Astrocyte (in vitro differentiated cells and primary cell): ENCODE measurements at regions not wholly inside any gene's neighbourhood (a gene's known extent, or its start where the extent isn't known, plus 50 kb on each side); places are given as distances from the start of the nearest gene placed in this dataset.

Experiments
- DNase-seq: peaks from one replicate; pipeline ENCODE4 v3.0.0-alpha.2; 2010; ENCODE audit warnings: low read depth
- FAIRE-seq: peaks from 2 replicates; lab custom pipeline; 2011; peaks lifted over from hg19 to GRCh38; lab: Jason Lieb, UNC
- H2AFZ ChIP-seq: 2 replicates; pipeline ENCODE4 v1.6.0; 2012; ENCODE audit warnings: low read depth, low read length, inconsistent platforms
- H3K27ac ChIP-seq: 2 replicates; pipeline ENCODE4 v1.5.1; 2011; ENCODE audit warnings: low read depth, low read length, inconsistent platforms
- H3K27me3 ChIP-seq: 2 replicates; pipeline ENCODE4 v1.6.0; 2011; ENCODE audit warnings: low read length, inconsistent platforms; ENCODE audit not compliant: insufficient read depth
- H3K36me3 ChIP-seq: 2 replicates; pipeline ENCODE4 v1.5.1; 2011; ENCODE audit warnings: low read length, inconsistent platforms; ENCODE audit not compliant: insufficient read depth
- H3K4me1 ChIP-seq: 2 replicates; pipeline ENCODE4 v1.5.1; 2011; ENCODE audit warnings: low read length, inconsistent platforms; ENCODE audit not compliant: insufficient read depth
- H3K4me2 ChIP-seq: 2 replicates; pipeline ENCODE4 v1.6.0; 2012; ENCODE audit warnings: low read length, inconsistent platforms
- H3K4me3 ChIP-seq: 2 replicates; pipeline ENCODE4 v1.5.1; 2011; ENCODE audit warnings: low read depth, mild to moderate bottlenecking, low read length, inconsistent platforms; ENCODE audit not compliant: insufficient read depth
- H3K79me2 ChIP-seq: 2 replicates; pipeline ENCODE4 v1.6.0; 2012; ENCODE audit warnings: mild to moderate bottlenecking, low read length, inconsistent platforms; ENCODE audit not compliant: insufficient read depth
- H3K9ac ChIP-seq: 2 replicates; pipeline ENCODE4 v1.6.0; 2012; ENCODE audit warnings: mild to moderate bottlenecking, low read length, inconsistent platforms
- H3K9me3 ChIP-seq: 2 replicates; pipeline ENCODE4 v1.5.1; 2012; ENCODE audit warnings: low read depth, mild to moderate bottlenecking, low read length, inconsistent platforms; ENCODE audit not compliant: insufficient read depth
- H4K20me1 ChIP-seq: 2 replicates; pipeline ENCODE4 v1.6.0; 2012; ENCODE audit warnings: low read length, inconsistent platforms; ENCODE audit not compliant: insufficient read depth
- H3K27ac Mint-ChIP-seq: one replicate; pipeline ENCODE4 v1.8.0; 2021; ENCODE audit warnings: mild to moderate bottlenecking, mixed read lengths; ENCODE audit not compliant: unreplicated experiment
- H3K27me3 Mint-ChIP-seq: one replicate; pipeline ENCODE4 v1.8.0; 2021; ENCODE audit warnings: low read depth, mixed read lengths; ENCODE audit not compliant: unreplicated experiment
- H3K36me3 Mint-ChIP-seq: one replicate; pipeline ENCODE4 v1.8.0; 2021; ENCODE audit warnings: low read depth, mixed read lengths; ENCODE audit not compliant: unreplicated experiment
- H3K4me1 Mint-ChIP-seq: one replicate; pipeline ENCODE4 v1.8.0; 2021; ENCODE audit warnings: low read depth, mixed read lengths; ENCODE audit not compliant: unreplicated experiment
- H3K4me3 Mint-ChIP-seq: one replicate; pipeline ENCODE4 v1.8.0; 2021; ENCODE audit warnings: mild to moderate bottlenecking, moderate library complexity, mixed read lengths; ENCODE audit not compliant: unreplicated experiment
- H3K9me3 Mint-ChIP-seq: one replicate; pipeline ENCODE4 v1.8.0; 2021; ENCODE audit warnings: mild to moderate bottlenecking, mixed read lengths; ENCODE audit not compliant: unreplicated experiment
- CTCF ChIP-seq: IDR thresholded peaks from 2 replicates; pipeline ENCODE4 v1.5.1; 2011; ENCODE audit warnings: low read depth, mild to moderate bottlenecking, inconsistent platforms, low read length, moderate library complexity; ENCODE audit not compliant: insufficient read depth
- EZH2 ChIP-seq: IDR thresholded peaks from 2 replicates; pipeline ENCODE4 v1.6.1; 2012; ENCODE audit warnings: mild to moderate bottlenecking, low read length, inconsistent platforms; ENCODE audit not compliant: insufficient read depth

DNA sequence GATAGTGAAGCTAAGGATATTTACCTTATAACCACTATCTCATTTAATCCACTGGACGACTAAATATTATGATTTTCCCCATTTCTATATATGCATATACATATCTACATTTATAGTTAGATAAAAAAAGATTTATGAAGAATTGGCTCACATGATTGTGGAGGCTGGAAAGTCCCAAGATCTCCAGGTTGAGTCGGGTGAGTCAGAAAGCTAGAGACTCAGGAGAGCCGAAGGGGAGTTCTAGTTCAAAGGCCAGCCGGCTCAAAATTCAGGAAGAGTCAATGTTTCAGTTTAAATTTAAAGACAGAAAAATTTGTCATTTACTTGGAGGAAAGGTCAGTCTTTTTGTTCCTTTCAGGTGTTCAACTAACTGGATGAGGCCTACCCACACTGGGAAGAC lies 158.2 kb upstream of the CPEB2 start:
- Histone ChIP-seq H3K79me2 (no peaks in the 10 kb centered on the region), H3K4me2 (no peak overlapping the region), H3K27me3 (no peaks in the 10 kb centered on the region), H3K9ac (no peak overlapping the region), H2AFZ (no peak overlapping the region), H3K4me3 (no peak overlapping the region), H3K27ac (no peak overlapping the region), H3K36me3 (no peaks in the 10 kb centered on the region), H3K9me3 (no peaks in the 10 kb centered on the region), H4K20me1 (no peaks in the 10 kb centered on the region), H3K4me1 (no peaks in the 10 kb centered on the region)
- peaks cover 10% of the 10 kb centered on the region for H3K9me3 Mint-ChIP-seq
- no peak for FAIRE-seq
- TF ChIP-seq EZH2 (no peak), CTCF (no peak)
- no peak for DNase-seq
- H3K4me3 Mint-ChIP-seq: no peak overlapping the region
- no peak overlapping the region for H3K27ac Mint-ChIP-seq
- no peaks in the 10 kb centered on the region for H3K4me1 Mint-ChIP-seq
- H3K27me3 Mint-ChIP-seq: peaks cover 7% of the 10 kb centered on the region
- H3K36me3 Mint-ChIP-seq: no peaks in the 10 kb centered on the region

GRCh38 chr4:14848229-14848628 lies 154.1 kb upstream of the CPEB2 start:
- peaks cover 1% of the 10 kb centered on the region for H3K36me3 Mint-ChIP-seq
- no peak overlapping the region for H3K27ac ChIP-seq
- H3K9ac ChIP-seq: no peak overlapping the region
- H3K27me3 Mint-ChIP-seq: peaks cover 7% of the 10 kb centered on the region
- H4K20me1 ChIP-seq: no peaks in the 10 kb centered on the region
- H3K27ac Mint-ChIP-seq: no peak overlapping the region
- peaks cover under 1% of the 10 kb centered on the region for H3K4me1 Mint-ChIP-seq
- no peak overlapping the region for H3K4me3 ChIP-seq
- TF ChIP-seq EZH2 (no peak), CTCF (no peak)
- H3K4me3 Mint-ChIP-seq: no peak overlapping the region
- FAIRE-seq (no peak), DNase-seq (no peak)
- peaks cover under 1% of the 10 kb centered on the region for H3K4me1 ChIP-seq
- no peaks in the 10 kb centered on the region for H3K27me3 ChIP-seq
- no peaks in the 10 kb centered on the region for H3K36me3 ChIP-seq
- no peak overlapping the region for H3K4me2 ChIP-seq
- peaks cover 3% of the 10 kb centered on the region for H3K9me3 Mint-ChIP-seq
- H3K79me2 ChIP-seq: no peaks in the 10 kb centered on the region
- H2AFZ ChIP-seq: no peak overlapping the region
- H3K9me3 ChIP-seq: no peaks in the 10 kb centered on the region

- Mint-ChIP-seq H3K27me3 (peaks cover 7% of the 10 kb centered on the region), H3K9me3 (peaks cover 6% of the 10 kb centered on the region), H3K4me3 (no peak overlapping the region), H3K4me1 (peaks cover 14% of the 10 kb centered on the region), H3K36me3 (peaks cover 1% of the 10 kb centered on the region), H3K27ac (no peak overlapping the region)
- Histone ChIP-seq H3K27ac (no peak overlapping the region), H2AFZ (no peak overlapping the region), H3K9me3 (no peaks in the 10 kb centered on the region), H3K9ac (no peak overlapping the region), H3K27me3 (no peaks in the 10 kb centered on the region), H4K20me1 (no peaks in the 10 kb centered on the region), H3K4me1 (peaks cover 10% of the 10 kb centered on the region), H3K4me2 (no peak overlapping the region), H3K36me3 (no peaks in the 10 kb centered on the region), H3K4me3 (no peak overlapping the region), H3K79me2 (no peaks in the 10 kb centered on the region)
- TF ChIP-seq CTCF (no peak), EZH2 (no peak)
- no peak for FAIRE-seq
- DNase-seq: no peak
Observed at GRCh38 chr4:14850455-14851097, 151.7 kb upstream of the CPEB2 start.
